Panc1 (cell line): ENCODE measurements at regions not wholly inside any gene's neighbourhood (a gene's known extent, or its start where the extent isn't known, plus 50 kb on each side); places are given as distances from the start of the nearest gene placed in this dataset.

Experiments
- CTCF ChIP-seq: fragments of 450-650 bp; IDR thresholded peaks from 2 replicates; pipeline ENCODE4 v1.5.1; 2017; ENCODE audit warnings: mild to moderate bottlenecking
- TCF7L2 ChIP-seq: IDR thresholded peaks from 2 replicates; pipeline ENCODE4 v1.6.1; 2011; ENCODE audit warnings: mild to moderate bottlenecking, low read depth, low read length, inconsistent platforms

GRCh38 chr5:42924226-42924625 is 112.5 kb upstream of the SELENOP start:
- TF ChIP-seq TCF7L2: no peak
- TF ChIP-seq CTCF: no peak
